Mesenchymal stem cell (in vitro differentiated cells and primary cell): ENCODE measurements at regions not wholly inside any gene's neighbourhood (a gene's known extent, or its start where the extent isn't known, plus 50 kb on each side); places are given as distances from the start of the nearest gene placed in this dataset.

ENCODE experiments used
- DNase-seq: peaks from one replicate; pipeline ENCODE4 v3.0.0-alpha.2; 2013
- H2AFZ ChIP-seq: one replicate; pipeline ENCODE4 v1.6.1; 2013; ENCODE audit warnings: low read depth, mild to moderate bottlenecking, control low read depth, inconsistent platforms, low read length, moderate library complexity
- H2AK5ac ChIP-seq: 2 replicates; pipeline ENCODE4 v1.6.1; 2013; ENCODE audit warnings: low read length, moderate library complexity, mild to moderate bottlenecking, inconsistent platforms; ENCODE audit not compliant: severe bottlenecking
- H2BK120ac ChIP-seq: one replicate; pipeline ENCODE4 v1.6.1; 2013; ENCODE audit warnings: low read depth, mild to moderate bottlenecking, inconsistent platforms, low read length, moderate library complexity
- H2BK12ac ChIP-seq, 2 experiments: one replicate each; pipeline ENCODE4 v1.6.1; 2013; ENCODE audit warnings: inconsistent platforms in 2 of 2, low read length in 2 of 2, mild to moderate bottlenecking in 2 of 2, moderate library complexity in 2 of 2, control low read depth in 1 of 2
- H2BK15ac ChIP-seq: one replicate; pipeline ENCODE4 v1.6.1; 2013; ENCODE audit warnings: mild to moderate bottlenecking, low read depth, inconsistent platforms; ENCODE audit not compliant: poor library complexity, severe bottlenecking
- H2BK5ac ChIP-seq: 2 replicates; pipeline ENCODE4 v1.6.1; 2013; ENCODE audit warnings: low read depth, mild to moderate bottlenecking, low read length, control low read depth, inconsistent platforms; ENCODE audit not compliant: poor library complexity, severe bottlenecking
- H3K14ac ChIP-seq, 2 experiments: one replicate each; pipeline ENCODE4 v1.6.1; 2013; ENCODE audit warnings: inconsistent platforms in 2 of 2, low read length in 2 of 2, control low read depth in 1 of 2, mild to moderate bottlenecking in 1 of 2, moderate library complexity in 1 of 2
- H3K18ac ChIP-seq, 2 experiments: one replicate each; pipeline ENCODE4 v1.6.1; 2013; ENCODE audit warnings: inconsistent platforms in 2 of 2, low read length in 2 of 2, control low read depth in 1 of 2, low read depth in 1 of 2, mild to moderate bottlenecking in 1 of 2
- H3K23ac ChIP-seq, 2 experiments: one replicate each; pipeline ENCODE4 v1.6.1; 2013; ENCODE audit warnings: inconsistent platforms in 2 of 2, low read length in 2 of 2, mild to moderate bottlenecking in 2 of 2, moderate library complexity in 2 of 2, control low read depth in 1 of 2
- H3K27ac ChIP-seq: 2 replicates; pipeline ENCODE4 v1.5.1; 2013; ENCODE audit warnings: mild to moderate bottlenecking, moderate library complexity, low read length, control low read depth, inconsistent platforms; ENCODE audit not compliant: poor library complexity, severe bottlenecking
- H3K27me3 ChIP-seq, 2 experiments: 2 replicates each; pipeline versions ENCODE4 v1.6.1 to v1.7.0; 2013; ENCODE audit warnings: low read length in 2 of 2, mild to moderate bottlenecking in 2 of 2, moderate library complexity in 2 of 2, control low read depth in 1 of 2, inconsistent platforms in 1 of 2; ENCODE audit not compliant: control insufficient read depth in 1 of 2, insufficient read depth in 1 of 2
- H3K36me3 ChIP-seq, 2 experiments: 2 replicates each; pipeline versions ENCODE4 v1.6.1 to v1.7.0; 2013; ENCODE audit warnings: low read length in 2 of 2, control low read depth in 1 of 2, inconsistent platforms in 1 of 2, low read depth in 1 of 2, mild to moderate bottlenecking in 1 of 2; ENCODE audit not compliant: insufficient read depth in 2 of 2, control insufficient read depth in 1 of 2
- H3K4ac ChIP-seq, 2 experiments: one replicate each; pipeline ENCODE4 v1.6.1; 2013; ENCODE audit warnings: inconsistent platforms in 2 of 2, low read length in 2 of 2, mild to moderate bottlenecking in 2 of 2, moderate library complexity in 2 of 2, control low read depth in 1 of 2, low read depth in 1 of 2
- H3K4me1 ChIP-seq: 2 replicates; pipeline ENCODE4 v1.6.1; 2013; ENCODE audit warnings: low read depth, low read length, control low read depth; ENCODE audit not compliant: control insufficient read depth, insufficient read depth
- H3K4me2 ChIP-seq: 2 replicates; pipeline ENCODE4 v1.6.1; 2013; ENCODE audit warnings: low read length, mild to moderate bottlenecking, inconsistent platforms; ENCODE audit not compliant: poor library complexity, severe bottlenecking
- H3K4me3 ChIP-seq, 2 experiments: 2 replicates each; pipeline versions ENCODE4 v1.5.1 to v1.7.0; 2013; ENCODE audit warnings: low read length in 2 of 2, mild to moderate bottlenecking in 2 of 2, control low read depth in 1 of 2, low read depth in 1 of 2; ENCODE audit not compliant: insufficient read depth in 1 of 2
- H3K79me1 ChIP-seq: replicated peaks from 2 replicates; pipeline ENCODE4 v1.6.1; 2013; ENCODE audit warnings: mild to moderate bottlenecking, control low read depth, low read length, inconsistent platforms; ENCODE audit not compliant: poor library complexity, severe bottlenecking
- H3K9ac ChIP-seq: 2 replicates; pipeline ENCODE4 v1.7.0; 2013; ENCODE audit warnings: mild to moderate bottlenecking, low read length, moderate library complexity
- H3K9me3 ChIP-seq: 2 replicates; pipeline ENCODE4 v1.7.0; 2013; ENCODE audit warnings: mild to moderate bottlenecking, low read length; ENCODE audit not compliant: control insufficient read depth
- H4K8ac ChIP-seq: one replicate; pipeline ENCODE4 v1.6.1; 2013; ENCODE audit warnings: inconsistent platforms, mild to moderate bottlenecking, low read length, moderate library complexity
- H4K91ac ChIP-seq: one replicate; pipeline ENCODE4 v1.6.1; 2013; ENCODE audit warnings: mild to moderate bottlenecking, low read length, inconsistent platforms
- WGBS: methylation state at CpG from one replicate; pipeline ENCODE4 v1.1.7; 2013; ENCODE audit warnings: mixed read lengths; 5-methylcytosine and 5-hydroxymethylcytosine counted together

DNA sequence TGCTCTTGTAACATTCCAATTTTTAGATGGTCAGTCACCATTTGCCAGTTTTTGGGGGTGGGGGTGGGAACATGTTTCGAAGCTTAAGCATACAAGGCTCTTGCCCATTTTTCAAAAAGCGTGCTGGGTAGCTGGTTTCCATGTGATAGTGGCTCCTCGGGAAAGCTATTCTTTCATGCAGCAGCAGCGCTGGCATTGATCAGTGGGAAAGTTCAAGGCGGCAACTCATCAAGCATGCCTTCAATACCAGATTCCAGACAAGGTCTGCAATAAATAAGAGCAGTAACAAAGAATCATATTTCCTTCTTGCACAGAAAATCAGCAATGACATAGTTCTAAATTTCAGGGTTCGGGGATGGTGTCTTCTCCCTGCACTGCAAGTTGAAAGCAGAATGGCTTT is 133.5 kb upstream of the ONECUT1 start:
- Histone ChIP-seq H3K9me3 (no peaks in the 10 kb centered on the region), H3K9ac (no peak overlapping the region), H4K8ac (no peak overlapping the region), H3K27me3 (no peaks in the 10 kb centered on the region), H3K4me1 (no peaks in the 10 kb centered on the region), H3K23ac (no peak overlapping the region), H2BK5ac (no peak overlapping the region), H3K79me1 (no peaks in the 10 kb centered on the region), H3K4me2 (no peak overlapping the region), H3K27ac (no peak overlapping the region), H3K36me3 (no peaks in the 10 kb centered on the region), H3K18ac (no peak overlapping the region), H4K91ac (no peak overlapping the region), H2BK15ac (no peak overlapping the region), H2AK5ac (no peak overlapping the region), H3K14ac (no peak overlapping the region), H3K4ac (no peak overlapping the region), H2AFZ (no peak overlapping the region), H2BK12ac (no peak overlapping the region), H2BK120ac (no peak overlapping the region), H3K4me3 (no peak overlapping the region)
- 68% methylated on average over 6 of the region's 6 CpGs for WGBS
- DNase-seq = no peak

DNA sequence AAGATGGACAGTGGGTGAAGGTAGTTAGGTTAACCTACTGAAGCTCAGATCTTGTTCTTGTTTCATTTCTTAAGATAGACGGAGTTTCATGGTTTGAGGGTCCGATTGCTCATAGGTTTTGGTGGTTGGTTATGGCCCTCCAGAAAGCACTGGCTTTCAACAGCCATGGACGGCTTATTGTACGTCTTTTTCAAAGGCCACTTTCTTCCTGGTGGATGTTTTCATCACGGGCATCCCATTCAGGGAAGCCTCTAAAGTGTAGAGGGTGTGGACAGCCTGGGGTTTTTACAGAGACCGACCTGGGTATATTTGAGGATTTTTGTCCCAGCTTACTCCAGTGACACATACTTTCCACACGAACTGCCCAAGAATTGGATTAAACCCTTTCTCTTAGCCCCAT is 132.7 kb upstream of the ONECUT1 start:
- no peak for DNase-seq
- Histone ChIP-seq H3K4me1 (no peaks in the 10 kb centered on the region), H3K4ac (no peak overlapping the region), H3K23ac (no peak overlapping the region), H3K27me3 (no peaks in the 10 kb centered on the region), H2BK15ac (no peak overlapping the region), H4K91ac (no peak overlapping the region), H3K4me3 (no peak overlapping the region), H2BK120ac (no peak overlapping the region), H2BK12ac (no peak overlapping the region), H3K14ac (no peak overlapping the region), H2AK5ac (no peak overlapping the region), H3K18ac (no peak overlapping the region), H3K4me2 (no peak overlapping the region), H2AFZ (no peak overlapping the region), H3K36me3 (no peaks in the 10 kb centered on the region), H3K79me1 (no peaks in the 10 kb centered on the region), H3K27ac (no peak overlapping the region), H4K8ac (no peak overlapping the region), H3K9ac (no peak overlapping the region), H3K9me3 (no peaks in the 10 kb centered on the region), H2BK5ac (no peak overlapping the region)
- 72% methylated on average over 7 of the region's 7 CpGs for WGBS

DNA sequence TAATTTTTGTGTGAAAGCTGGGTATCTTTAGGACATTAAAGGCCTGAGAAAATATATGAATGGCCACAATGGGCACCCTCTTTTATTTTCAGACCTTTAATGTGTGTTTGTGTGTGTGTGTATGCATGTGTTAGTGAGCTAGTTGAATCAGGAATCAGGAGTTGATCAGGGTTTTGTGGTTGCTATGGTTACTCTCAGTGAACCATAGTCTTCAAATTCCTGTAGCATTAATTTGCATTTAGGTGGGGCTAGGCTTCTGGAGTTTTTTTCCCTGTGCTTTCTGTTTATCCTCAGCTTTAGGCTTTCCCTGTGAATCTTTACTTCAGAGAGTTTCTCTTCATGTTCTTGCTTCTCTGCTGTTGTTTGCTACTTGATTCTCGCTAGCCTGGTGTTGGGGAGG is 122.0 kb upstream of the ONECUT1 start:
- Histone ChIP-seq H3K14ac (no peak overlapping the region), H3K27me3 (no peaks in the 10 kb centered on the region), H3K36me3 (no peaks in the 10 kb centered on the region), H3K4ac (no peak overlapping the region), H4K91ac (no peak overlapping the region), H2AFZ (no peak overlapping the region), H2BK12ac (no peak overlapping the region), H3K27ac (no peak overlapping the region), H4K8ac (no peak overlapping the region), H3K4me1 (no peaks in the 10 kb centered on the region), H3K4me3 (no peak overlapping the region), H3K4me2 (no peak overlapping the region), H2BK120ac (no peak overlapping the region), H2BK5ac (no peak overlapping the region), H3K9ac (no peak overlapping the region), H3K9me3 (no peaks in the 10 kb centered on the region), H3K23ac (no peak overlapping the region), H3K79me1 (no peaks in the 10 kb centered on the region), H2AK5ac (no peak overlapping the region), H3K18ac (no peak overlapping the region), H2BK15ac (no peak overlapping the region)
- 26% methylated on average over 1 of the region's 1 CpG for WGBS
- DNase-seq = no peak

GRCh38 chr15:52893338-52893737 is 103.2 kb upstream of the ONECUT1 start:
- Histone ChIP-seq H3K4me2 (no peak overlapping the region), H3K27ac (no peak overlapping the region), H2BK12ac (no peak overlapping the region), H3K4me3 (no peak overlapping the region), H2BK15ac (no peak overlapping the region), H2BK120ac (no peak overlapping the region), H3K9ac (no peak overlapping the region), H3K79me1 (no peaks in the 10 kb centered on the region), H2BK5ac (no peak overlapping the region), H3K23ac (no peak overlapping the region), H3K14ac (no peak overlapping the region), H3K27me3 (no peaks in the 10 kb centered on the region), H2AFZ (no peak overlapping the region), H2AK5ac (no peak overlapping the region), H3K36me3 (no peaks in the 10 kb centered on the region), H3K18ac (no peak overlapping the region), H4K8ac (no peak overlapping the region), H3K9me3 (no peaks in the 10 kb centered on the region), H3K4me1 (no peaks in the 10 kb centered on the region), H4K91ac (no peak overlapping the region), H3K4ac (no peak overlapping the region)
- no peak for DNase-seq
- WGBS = 94% methylated on average over 2 of the region's 3 CpGs
